Gastroesophageal sphincter (tissue), 3 donors: ENCODE measurements at regions not wholly inside any gene's neighbourhood (a gene's known extent, or its start where the extent isn't known, plus 50 kb on each side); places are given as distances from the start of the nearest gene placed in this dataset.

Experiments used
- CTCF ChIP-seq, 4 experiments: fragments of 200-600 bp in 2 of 4; fragments of 450-650 bp in 2 of 4; sonication (generic) in 1 of 4; IDR thresholded peaks; one replicate each; pipeline ENCODE4 v1.5.1; 2017 to 2019; ENCODE audit warnings: antibody characterized with exemption in 4 of 4, mild to moderate bottlenecking in 2 of 4, moderate library complexity in 2 of 4
- EP300 ChIP-seq: sonication (generic); formaldehyde crosslinking; IDR thresholded peaks from one replicate; pipeline ENCODE4 v1.6.1; 2017; ENCODE audit warnings: antibody characterized with exemption, mild to moderate bottlenecking
- POLR2A ChIP-seq, 2 donors: fragments of 450-650 bp; IDR thresholded peaks; one replicate each; pipeline ENCODE4 v1.6.1; 2017; ENCODE audit warnings: antibody characterized with exemption in 2 of 2, mild to moderate bottlenecking in 2 of 2, moderate library complexity in 1 of 2
- POLR2AphosphoS5 ChIP-seq: sonication (generic); formaldehyde crosslinking; IDR thresholded peaks from one replicate; pipeline ENCODE4 v1.6.1; 2017; ENCODE audit warnings: antibody characterized with exemption

DNA sequence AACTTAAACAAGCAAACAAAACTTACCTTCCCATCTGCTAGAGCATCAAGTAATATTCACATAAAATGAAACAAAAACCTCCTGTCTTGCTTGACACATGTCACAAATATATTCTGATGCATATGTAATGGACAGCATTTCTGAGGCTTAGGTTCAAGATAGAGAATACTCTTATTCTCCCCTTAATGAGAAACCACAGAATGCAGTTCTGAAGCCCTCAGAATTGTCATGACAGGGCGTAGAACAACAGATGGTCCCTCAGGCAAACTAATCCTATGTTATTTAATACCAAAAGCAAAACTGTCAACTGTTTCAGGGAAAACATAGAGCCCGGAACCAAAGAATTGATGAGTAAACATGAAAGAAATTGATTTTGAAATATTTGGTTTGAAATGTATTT lies 229.9 kb upstream of the RIOK2 start:
- TF ChIP-seq CTCF (IDR thresholded peaks at IDR 0.05) (no peak), POLR2A (IDR thresholded peaks at IDR 0.05) (no peak), POLR2AphosphoS5 (no peak), EP300 (no peak)
